Astrocyte of the cerebellum (primary cell): ENCODE measurements at regions not wholly inside any gene's neighbourhood (a gene's known extent, or its start where the extent isn't known, plus 50 kb on each side); places are given as distances from the start of the nearest gene placed in this dataset.

ENCODE experiments used
- DNase-seq: peaks from one replicate; pipeline ENCODE4 v3.0.0-alpha.2; 2011; ENCODE audit warnings: low read depth
- H3K4me3 ChIP-seq: 2 replicates; pipeline ENCODE4 v1.5.1; 2011; ENCODE audit warnings: mild to moderate bottlenecking, low read depth, low read length, moderate library complexity
- CTCF ChIP-seq: IDR thresholded peaks from 2 replicates; pipeline ENCODE4 v1.5.1; 2012; ENCODE audit warnings: low read length, low read depth, moderate library complexity, mild to moderate bottlenecking; ENCODE audit errors: missing control alignments
- in situ Hi-C: cut with HindIII; loops from 2 replicates; pipeline ENCODE4 v1.10.0; 2017; ENCODE audit warnings: low sequenced_read_pairs

DNA sequence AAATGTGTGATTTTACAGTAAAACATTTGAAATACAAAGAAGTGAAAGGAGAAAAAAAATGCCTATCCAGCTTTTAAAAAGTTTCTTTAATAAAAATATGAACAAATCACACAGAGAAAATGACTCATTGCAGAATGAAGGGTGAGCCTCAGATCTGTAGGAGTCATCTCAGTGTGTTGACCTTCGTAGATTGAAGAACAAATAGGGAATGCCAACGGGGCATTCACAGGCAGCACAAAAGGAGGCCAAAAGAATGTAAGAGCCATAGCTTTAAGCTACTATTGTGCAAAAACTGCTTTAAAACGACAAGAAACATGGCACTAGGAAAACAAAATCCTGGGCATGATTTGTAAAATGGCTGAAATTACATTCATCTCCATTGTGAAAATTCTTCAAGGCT is 782.7 kb upstream of the CELF2 start:
- no peak overlapping the region for H3K4me3 ChIP-seq
- no peak for TF ChIP-seq CTCF
- in situ Hi-C loops: no loop called here
- DNase-seq: no peak

DNA sequence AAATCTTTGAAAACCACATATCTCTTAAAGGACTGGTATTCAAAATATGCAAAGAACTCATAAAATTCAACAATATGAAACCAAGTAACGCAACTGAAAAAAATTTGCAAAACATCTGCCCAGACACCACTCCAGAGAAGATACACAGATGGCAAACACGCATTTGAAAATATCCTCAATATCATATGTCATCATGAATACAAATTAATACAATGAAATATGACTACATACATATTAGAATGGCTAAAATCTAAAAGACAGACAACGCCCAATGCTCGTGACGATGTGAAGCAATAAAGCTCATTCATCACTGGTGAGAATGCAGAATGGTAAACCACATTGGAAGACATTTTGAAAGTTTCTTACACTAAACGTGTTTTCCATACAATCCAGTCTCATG is 770.1 kb upstream of the CELF2 start:
- no peak for TF ChIP-seq CTCF
- in situ Hi-C loops: no loop called here
- H3K4me3 ChIP-seq: no peak overlapping the region
- DNase-seq: no peak

- no peak overlapping the region for H3K4me3 ChIP-seq
- DNase-seq: no peak
- in situ Hi-C loops: no loop called here
- no peak for TF ChIP-seq CTCF
Observed at GRCh38 chr10:10256860-10257259, 760.8 kb upstream of the CELF2 start.

DNA sequence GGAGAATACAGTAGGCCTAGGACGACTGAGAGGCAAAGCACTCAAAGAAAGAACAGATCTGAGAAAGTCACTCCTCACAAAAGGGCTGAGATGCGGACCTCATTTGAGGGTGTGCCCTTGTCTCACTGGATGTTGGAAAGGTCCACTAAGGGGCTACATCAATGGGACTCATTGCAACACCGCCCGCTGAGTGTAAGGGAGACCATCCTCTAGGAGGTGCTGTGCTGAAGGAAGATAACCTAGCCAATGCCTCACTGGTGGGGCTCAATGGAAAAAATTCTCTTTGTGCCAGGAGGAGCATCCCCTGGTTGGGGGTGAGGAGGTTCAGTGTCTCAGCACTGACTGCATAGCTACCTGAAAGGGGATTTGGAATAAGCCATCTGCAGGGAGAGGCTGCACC is 758.7 kb upstream of the CELF2 start:
- no peak overlapping the region for H3K4me3 ChIP-seq
- in situ Hi-C loops: no loop called here
- no peak for TF ChIP-seq CTCF

GRCh38 chr10:10270126-10271050 is 747.3 kb upstream of the CELF2 start:
- TF ChIP-seq CTCF: no peak
- H3K4me3 ChIP-seq: no peak overlapping the region
- DNase-seq: no peak
- in situ Hi-C loops: no loop called here

More for the DNA sequence above, 758.7 kb upstream of the CELF2 start:
- DNase-seq: no peak

DNA sequence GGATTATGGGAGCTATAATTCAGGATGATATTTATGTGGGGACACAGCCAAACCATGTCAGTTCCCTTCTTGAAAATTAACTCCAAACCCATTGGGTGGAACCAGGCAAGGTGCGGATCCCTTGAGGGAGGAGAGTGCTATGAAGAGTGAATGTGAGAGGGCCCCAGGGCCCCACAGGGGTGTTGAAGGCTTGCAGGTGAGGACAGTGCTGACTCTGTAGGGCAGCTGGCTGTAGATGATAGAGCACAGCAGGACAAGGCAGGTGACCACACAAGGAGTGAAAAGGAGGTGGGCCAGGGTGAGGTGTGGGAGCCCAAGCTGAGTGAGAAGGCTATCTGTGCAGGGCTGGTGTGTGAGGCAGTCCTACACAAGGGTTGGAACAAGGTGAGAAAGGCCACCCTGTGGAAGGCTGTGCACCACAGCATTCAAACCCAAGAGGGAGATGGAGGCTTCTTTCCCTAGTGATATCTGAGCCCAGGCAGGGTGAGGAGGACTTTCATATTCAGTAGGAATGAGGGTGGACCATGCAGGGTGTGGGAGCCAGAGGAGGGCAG is 746.0 kb upstream of the CELF2 start:
- no peak for TF ChIP-seq CTCF
- DNase-seq: no peak
- H3K4me3 ChIP-seq: no peak overlapping the region
- in situ Hi-C loops: no loop called here
